ENCODE measurements at regions not wholly inside any gene's neighbourhood (a gene's known extent, or its start where the extent isn't known, plus 50 kb on each side); places are given as distances from the start of the nearest gene placed in this dataset.
"Not testable (repeated sequence)": the region's sequence is repeated elsewhere in the genome, so short reads cannot be mapped to it uniquely, and the experiment has no call there.

GRCh38 chr1:14392859-14393365 lies 205.6 kb upstream of the KAZN start:
- DNase-seq (ENCODE audit: low read depth) = no peak

- no peak for DNase-seq (ENCODE audit: low read depth)
Observed at GRCh38 chr1:14396100-14396499, 202.4 kb upstream of the KAZN start.

GRCh38 chr1:14403961-14404645 lies 194.4 kb upstream of the KAZN start:
- no peak for DNase-seq (ENCODE audit: low read depth)

GRCh38 chr1:14404862-14405301 lies 193.6 kb upstream of the KAZN start:
- no peak for DNase-seq (ENCODE audit: low read depth)

GRCh38 chr1:14412235-14412634 lies 186.2 kb upstream of the KAZN start:
- no peak for DNase-seq (ENCODE audit: low read depth)

DNA sequence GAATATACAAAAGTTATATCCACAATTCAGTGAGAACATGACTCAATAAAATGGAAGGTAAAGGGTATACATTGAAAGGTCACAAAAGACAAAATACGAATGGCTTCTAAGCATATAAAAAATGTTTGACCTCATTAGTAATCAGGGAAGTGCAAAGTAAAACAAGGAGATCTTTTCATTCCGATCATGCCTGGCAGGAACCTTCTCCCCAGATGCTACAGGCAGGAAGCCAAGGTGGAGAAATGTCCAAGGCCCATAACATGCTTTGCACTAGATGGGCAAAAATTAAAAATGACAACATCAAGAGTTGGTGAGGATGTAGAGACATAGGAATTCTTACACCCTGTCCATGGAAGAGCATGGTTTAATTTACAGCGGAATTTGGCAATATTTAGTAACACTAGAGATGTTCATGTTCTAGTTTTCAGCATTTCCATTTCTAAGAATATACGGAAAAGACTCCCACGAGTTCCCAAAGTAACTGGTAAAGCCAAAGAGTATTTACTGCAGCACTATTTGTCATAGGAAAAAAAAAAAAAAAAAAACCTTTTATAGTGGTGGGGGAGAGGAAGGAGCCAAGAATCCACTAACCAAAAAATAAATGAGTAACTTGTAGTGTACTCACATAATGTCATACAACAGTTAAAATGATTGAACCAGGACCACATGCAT lies 184.5 kb upstream of the KAZN start:
- DNase-seq (ENCODE audit: low read depth) = no peak

GRCh38 chr1:14415396-14415795 lies 183.1 kb upstream of the KAZN start:
- DNase-seq (ENCODE audit: low read depth) = no peak

GRCh38 chr1:14419778-14420218 lies 178.7 kb upstream of the KAZN start:
- DNase-seq (ENCODE audit: low read depth) = not testable (repeated sequence)

DNA sequence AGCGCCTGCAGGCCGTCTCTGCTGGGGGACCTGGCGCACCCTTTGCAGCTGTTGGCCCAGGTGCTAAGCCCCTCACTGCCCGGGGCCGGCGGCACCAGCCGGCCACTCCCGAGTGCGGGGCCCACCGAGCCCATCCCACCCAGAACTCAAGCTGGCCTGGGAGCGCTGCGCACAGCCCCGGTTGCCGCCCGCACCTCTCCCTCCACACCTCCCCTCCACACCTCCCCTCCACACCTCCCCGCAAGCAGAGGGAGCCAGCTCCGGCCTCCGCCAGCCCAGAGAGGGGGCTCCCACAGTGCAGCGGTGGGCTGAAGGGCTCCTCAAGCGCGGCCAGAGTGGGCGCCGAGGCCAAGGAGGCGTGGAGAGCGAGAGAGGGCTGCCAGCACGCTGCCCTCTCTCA lies 177.8 kb upstream of the KAZN start:
- no peak for DNase-seq (ENCODE audit: low read depth)

- no peak for DNase-seq (ENCODE audit: low read depth)
Observed at GRCh38 chr1:14421295-14421976, 177.0 kb upstream of the KAZN start.

DNA sequence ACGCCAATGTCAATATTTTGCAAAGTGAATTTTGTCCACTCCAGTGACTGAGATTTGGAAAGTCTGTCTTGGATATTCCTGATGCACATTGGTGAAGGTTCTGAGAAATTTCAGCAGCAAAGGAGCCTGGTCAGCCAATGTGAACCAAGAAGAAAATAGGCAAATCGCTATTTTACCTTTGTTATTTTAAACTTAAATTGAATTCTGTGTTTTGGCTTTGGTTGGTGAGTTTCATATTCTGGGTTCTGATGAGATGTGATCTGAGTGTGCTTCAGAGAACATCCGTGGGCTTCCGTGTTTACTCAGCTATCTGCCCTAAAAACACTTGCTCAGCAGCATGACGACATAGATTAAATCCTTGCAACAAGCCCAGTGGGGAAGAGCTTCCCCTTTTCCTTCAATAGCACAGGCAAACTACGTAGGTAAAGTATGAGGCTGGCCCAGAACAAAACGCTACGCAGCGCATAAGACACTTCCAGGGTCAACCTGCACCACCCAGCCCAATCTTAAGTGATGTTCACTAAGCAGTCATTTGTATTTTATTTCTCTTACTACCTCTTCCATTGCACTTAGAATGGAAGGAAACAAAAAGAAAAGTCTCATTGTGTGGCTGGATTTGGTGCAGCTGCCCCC lies 176.4 kb upstream of the KAZN start:
- no peak for DNase-seq (ENCODE audit: low read depth)

DNA sequence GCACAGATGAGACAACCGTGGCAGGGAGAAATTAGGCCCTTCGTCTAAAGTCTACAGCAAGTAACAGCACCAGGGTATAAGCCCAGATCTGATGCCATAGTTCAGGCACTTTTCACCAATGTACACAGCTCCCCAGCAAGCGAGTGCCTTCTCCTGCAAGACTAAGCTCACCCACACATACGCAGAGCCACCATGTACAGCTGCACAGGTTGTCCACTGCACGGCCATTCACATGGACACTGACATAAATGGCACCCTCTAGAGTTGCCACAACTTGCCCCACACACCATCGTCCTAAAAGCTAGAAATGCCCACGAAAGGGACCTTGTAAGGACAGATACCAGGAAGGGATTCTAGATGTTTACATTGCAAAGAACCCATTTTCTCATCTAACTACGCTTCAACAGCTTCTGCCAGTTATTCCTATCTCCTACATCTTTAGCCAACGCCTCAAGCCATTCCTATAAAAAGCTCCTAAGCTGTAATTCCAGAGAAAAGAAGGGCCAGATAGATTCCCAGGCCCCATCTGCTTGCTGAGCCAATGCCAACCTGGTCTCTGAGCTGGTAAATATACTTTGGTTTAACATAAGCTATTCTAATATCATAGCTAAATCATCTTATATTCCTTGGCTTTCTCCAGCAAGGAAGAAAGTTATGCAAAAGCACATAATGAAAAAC lies 174.0 kb upstream of the KAZN start:
- DNase-seq (ENCODE audit: low read depth) = no peak

- no peak for DNase-seq (ENCODE audit: low read depth)
Observed at GRCh38 chr1:14426854-14427253, 171.6 kb upstream of the KAZN start.

DNA sequence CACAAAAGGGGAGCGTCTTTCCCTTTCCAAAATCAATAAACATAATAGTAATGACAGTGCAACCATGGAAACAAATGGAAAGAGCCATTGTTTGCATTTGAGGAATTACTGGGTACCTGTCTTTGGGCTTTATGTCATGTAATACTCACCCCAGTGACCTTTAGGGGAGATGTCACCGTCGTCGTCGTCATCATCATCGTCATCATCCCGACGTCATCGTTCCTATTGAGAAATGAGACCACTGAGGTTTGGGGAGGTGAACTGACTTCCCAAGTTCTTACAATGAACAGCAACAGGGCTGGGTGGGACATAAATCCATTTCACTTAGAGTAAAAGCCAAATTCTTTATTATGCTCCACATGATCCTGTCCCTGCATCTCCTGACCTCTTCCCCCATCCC lies 168.9 kb upstream of the KAZN start:
- no peak for DNase-seq (ENCODE audit: low read depth)

DNA sequence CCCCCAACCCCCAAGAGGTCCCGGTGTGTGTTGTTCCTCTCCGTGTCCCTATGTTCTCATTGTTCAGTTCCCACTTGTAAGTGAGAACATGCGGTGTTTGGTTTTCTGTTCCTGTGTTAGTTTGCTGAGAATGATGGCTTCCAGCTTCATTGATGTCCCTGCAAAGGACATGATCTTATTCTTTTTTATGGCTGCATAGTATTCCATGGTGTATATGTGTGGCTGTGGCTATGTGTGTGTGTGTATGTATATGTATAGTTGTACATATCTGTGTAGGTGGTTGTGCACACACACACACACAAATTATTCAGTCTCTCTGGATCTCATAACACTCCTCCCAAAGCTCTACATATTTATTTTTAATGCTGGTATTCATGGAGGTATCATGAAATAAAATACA lies 165.8 kb upstream of the KAZN start:
- not testable (repeated sequence) for DNase-seq (ENCODE audit: low read depth)

GRCh38 chr1:14435368-14436023 lies 163.0 kb upstream of the KAZN start:
- DNase-seq (ENCODE audit: low read depth) = no peak

DNA sequence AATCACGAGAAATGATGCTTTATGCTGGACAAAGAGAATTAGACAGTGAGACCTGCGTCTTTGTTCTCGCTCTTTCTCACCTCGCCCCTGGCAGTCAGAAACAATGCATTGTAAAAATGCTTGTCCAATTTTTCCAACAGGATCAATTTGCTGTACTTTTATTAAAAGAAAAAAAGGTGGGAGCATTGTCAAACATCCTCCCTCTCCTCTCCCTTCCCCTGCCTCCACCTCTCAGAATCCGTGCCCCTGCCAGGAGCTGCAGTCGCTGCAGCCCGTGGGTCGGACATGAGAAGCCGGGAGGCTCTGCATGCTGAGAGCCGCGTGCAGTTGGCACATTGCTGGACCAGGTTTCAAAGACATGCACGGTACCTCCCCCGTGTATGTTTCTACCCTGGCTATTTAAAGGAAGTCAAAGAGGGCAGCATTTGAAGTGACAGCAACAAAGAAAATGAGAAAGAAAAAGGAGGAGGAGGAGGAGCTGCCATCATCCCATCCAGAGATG lies 161.0 kb upstream of the KAZN start:
- no peak for DNase-seq (ENCODE audit: low read depth)

GRCh38 chr1:14438127-14438769 lies 160.2 kb upstream of the KAZN start:
- DNase-seq (ENCODE audit: low read depth) = no peak

DNA sequence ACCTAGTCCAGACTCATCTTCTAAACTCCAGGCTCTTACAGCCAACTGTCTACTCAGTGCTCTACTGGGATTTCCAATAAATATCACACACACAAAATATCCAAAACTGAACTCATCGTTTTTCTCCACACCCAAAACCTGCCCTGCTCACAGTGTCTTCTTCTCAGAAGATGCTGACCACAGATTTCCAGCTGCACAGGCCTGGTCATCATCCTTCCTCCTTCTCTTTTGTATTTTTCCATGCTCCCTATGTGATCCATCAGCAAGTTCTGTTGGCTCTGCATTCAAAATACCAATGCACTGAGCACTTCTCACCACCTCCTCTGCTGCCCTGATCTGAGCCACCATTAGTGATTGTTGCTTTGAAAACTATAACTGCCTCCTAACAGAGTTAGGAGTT lies 159.5 kb upstream of the KAZN start:
- DNase-seq (ENCODE audit: low read depth) = no peak

DNA sequence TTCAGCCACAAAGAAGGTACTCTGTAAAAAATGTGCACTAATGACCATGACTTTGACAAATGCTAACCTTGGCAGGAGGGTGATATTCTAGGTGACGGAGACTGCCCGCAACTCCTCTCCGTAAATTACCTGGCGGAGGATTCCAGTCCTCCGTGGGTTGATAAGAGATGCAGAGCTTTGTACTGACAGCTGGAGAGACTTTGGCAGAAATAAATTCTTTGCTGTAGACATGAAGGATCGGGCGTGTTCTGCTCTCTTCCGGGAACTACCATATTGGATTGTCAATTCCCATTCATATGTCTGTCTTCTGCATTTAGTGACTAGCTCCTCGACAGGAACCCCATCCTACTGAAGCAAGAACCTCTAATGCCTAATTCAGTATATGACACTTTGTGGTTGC lies 158.3 kb upstream of the KAZN start:
- DNase-seq (ENCODE audit: low read depth) = no peak

GRCh38 chr1:14440731-14441130 lies 157.8 kb upstream of the KAZN start:
- DNase-seq (ENCODE audit: low read depth) = no peak

All from T follicular helper cell (primary cell).